DMS79 (cell line): ENCODE measurements at regions not wholly inside any gene's neighbourhood (a gene's known extent, or its start where the extent isn't known, plus 50 kb on each side); places are given as distances from the start of the nearest gene placed in this dataset.

Experiments used
- DNase-seq: peaks from one replicate; lab custom pipeline; 2025; lab: John Stamatoyannopoulos, UW

GRCh38 chr22:49026494-49027367 lies 800.9 kb downstream of the BRD1 start:
- DNase-seq, result no peak

GRCh38 chr22:49025791-49026493 lies 801.7 kb downstream of the BRD1 start:
- DNase-seq, result no peak

- no peak for DNase-seq
Measured at GRCh38 chr22:49024775-49025440, 802.8 kb downstream of the BRD1 start.

GRCh38 chr22:49023879-49024774 lies 803.5 kb downstream of the BRD1 start:
- no peak for DNase-seq

GRCh38 chr22:49023161-49023878 lies 804.4 kb downstream of the BRD1 start:
- no peak for DNase-seq

GRCh38 chr22:49022816-49023160 lies 804.9 kb downstream of the BRD1 start:
- DNase-seq, result no peak

- no peak for DNase-seq
Measured at GRCh38 chr22:49021926-49022815, 805.5 kb downstream of the BRD1 start.

GRCh38 chr22:49021131-49021925 lies 806.3 kb downstream of the BRD1 start:
- no peak for DNase-seq

GRCh38 chr22:49019737-49020713 lies 807.6 kb downstream of the BRD1 start:
- no peak for DNase-seq

GRCh38 chr22:49018601-49019000 lies 809.1 kb downstream of the BRD1 start:
- no peak for DNase-seq

- no peak for DNase-seq
Measured at GRCh38 chr22:49017482-49018329, 810.0 kb downstream of the BRD1 start.

- DNase-seq, result no peak
Measured at GRCh38 chr22:49016909-49017481, 810.7 kb downstream of the BRD1 start.

GRCh38 chr22:49015993-49016908 lies 811.4 kb downstream of the BRD1 start:
- DNase-seq, result no peak

GRCh38 chr22:49015459-49015858 lies 812.2 kb downstream of the BRD1 start:
- no peak for DNase-seq
